ENCODE measurements at regions not wholly inside any gene's neighbourhood (a gene's known extent, or its start where the extent isn't known, plus 50 kb on each side); places are given as distances from the start of the nearest gene placed in this dataset.

DNA sequence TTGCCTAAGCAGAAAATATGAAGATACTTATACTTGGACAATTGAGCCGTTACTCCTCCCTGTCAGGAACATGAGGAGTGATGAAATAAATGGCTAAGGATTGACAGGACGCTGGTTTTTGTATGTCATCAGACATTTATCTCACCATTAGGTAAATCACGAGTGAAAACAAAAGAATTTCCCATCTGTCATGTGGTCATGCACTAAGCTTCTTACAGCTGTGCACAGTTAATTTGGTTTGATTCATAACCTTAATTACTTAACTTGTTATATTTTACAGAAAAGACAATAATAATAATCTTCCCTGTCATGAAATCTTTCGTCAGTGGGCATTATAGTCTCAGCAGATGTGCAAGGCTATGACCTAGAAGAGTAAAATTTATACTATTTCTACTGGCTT, 266.5 kb downstream of the HGF start:
- TF ChIP-seq POLR2A (IDR thresholded peaks at IDR 0.05; ENCODE audit: low read depth, low read length) (no peak), POLR2AphosphoS5 (IDR thresholded peaks at IDR 0.05; ENCODE audit: low read depth, low read length) (no peak), SPI1 (IDR thresholded peaks at IDR 0.05; ENCODE audit: low read depth, low read length) (no peak), TAF1 (IDR thresholded peaks at IDR 0.05; ENCODE audit: low read depth, low read length) (no peak)
